ENCODE measurements at regions not wholly inside any gene's neighbourhood (a gene's known extent, or its start where the extent isn't known, plus 50 kb on each side); places are given as distances from the start of the nearest gene placed in this dataset.
A peak's percentile ranks its signal among the peaks of the same experiment; 100 is the strongest.

DNA sequence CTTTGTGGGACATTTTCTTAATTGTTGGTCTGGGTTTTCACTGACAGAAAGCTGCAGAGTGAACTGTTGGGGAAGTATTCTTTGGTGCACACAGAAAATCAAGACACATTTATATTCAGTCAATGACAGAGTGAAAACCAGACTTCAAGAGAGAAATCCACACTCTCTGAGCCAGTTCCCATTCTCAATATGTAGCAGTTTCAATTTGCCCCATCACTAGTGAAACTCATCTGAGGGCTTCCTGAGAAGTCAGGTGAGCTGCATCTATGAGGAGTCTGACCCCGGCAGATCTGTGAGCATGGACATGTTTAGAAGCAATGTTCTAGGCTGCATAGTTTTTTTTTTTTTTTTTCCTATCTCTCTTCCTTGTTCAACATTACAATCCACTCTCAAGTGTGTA lies 163.7 kb upstream of the AHR start:
- H3K27me3 Mint-ChIP-seq (ENCODE audit: low read depth): no peaks in the 10 kb centered on the region
- H3K4me3 Mint-ChIP-seq (ENCODE audit: low read depth): no peak overlapping the region
- intact Hi-C loops (cut with micrococcal nuclease): loop anchor here (1.0 to 5.0 kb wide), 3 partner anchors 92 to 152 kb away; no protein-coding TSS in a partner anchor
- DNase-seq (ENCODE audit: low spot score): no peak
- peaks cover 3% of the 10 kb centered on the region for H3K9me3 Mint-ChIP-seq
- peaks cover 22% of the 10 kb centered on the region for H3K36me3 Mint-ChIP-seq (ENCODE audit: low read depth)
- peaks cover 70% of the 10 kb centered on the region for H3K4me1 Mint-ChIP-seq (ENCODE audit: low read depth)
- peak overlapping the region; percentile 77 for H3K27ac Mint-ChIP-seq

DNA sequence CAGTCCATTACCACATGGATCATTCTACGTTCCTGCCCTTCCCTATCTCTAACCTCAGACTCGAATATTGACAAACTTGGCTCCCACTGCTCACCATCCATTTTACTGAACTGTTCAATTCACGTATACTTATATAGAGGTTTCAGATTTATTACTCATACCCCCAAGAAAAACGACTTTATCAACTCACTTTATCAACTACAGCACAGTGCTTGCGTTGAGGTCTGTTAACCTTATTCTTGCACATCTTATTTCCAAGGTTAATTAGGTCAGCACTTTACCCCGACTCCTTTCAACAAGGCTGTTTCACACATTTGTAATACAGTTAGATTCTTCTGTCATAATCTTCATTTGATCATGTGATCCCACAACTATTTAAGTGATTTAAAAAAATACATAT lies 162.3 kb upstream of the AHR start:
- Mint-ChIP-seq H3K36me3 (ENCODE audit: low read depth) (peaks cover 22% of the 10 kb centered on the region), H3K4me1 (ENCODE audit: low read depth) (peaks cover 68% of the 10 kb centered on the region), H3K4me3 (ENCODE audit: low read depth) (no peak overlapping the region), H3K27me3 (ENCODE audit: low read depth) (no peaks in the 10 kb centered on the region), H3K9me3 (peaks cover 3% of the 10 kb centered on the region), H3K27ac (peak overlapping the region; percentile 66)
- no peak for DNase-seq (ENCODE audit: low spot score)
- intact Hi-C loops (cut with micrococcal nuclease): loop anchor here (1.0 to 5.0 kb wide), 6 partner anchors 8 to 205 kb away; no protein-coding TSS in a partner anchor

DNA sequence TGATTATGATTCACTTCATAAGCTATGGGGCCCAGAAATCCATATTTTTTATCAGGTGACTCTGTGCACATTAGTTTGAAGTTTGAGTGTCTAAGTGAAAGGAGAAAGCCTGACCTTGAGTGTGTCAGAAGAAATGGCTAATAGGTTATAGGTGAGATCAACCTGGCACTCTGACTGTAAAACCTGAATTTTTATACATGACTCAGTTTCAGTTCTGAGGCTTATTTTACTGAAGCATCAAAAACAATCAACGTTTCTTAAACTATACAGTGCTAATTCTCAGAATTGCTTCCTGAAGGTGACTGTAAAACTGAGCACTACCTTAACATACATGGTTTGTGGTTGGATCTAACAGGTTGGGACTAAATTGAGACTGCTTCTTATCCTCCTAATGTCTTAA lies 159.4 kb upstream of the AHR start:
- H3K4me3 Mint-ChIP-seq (ENCODE audit: low read depth): peak overlapping the region; percentile 30
- H3K36me3 Mint-ChIP-seq (ENCODE audit: low read depth): peaks cover 14% of the 10 kb centered on the region
- H3K9me3 Mint-ChIP-seq: no peaks in the 10 kb centered on the region
- no peaks in the 10 kb centered on the region for H3K27me3 Mint-ChIP-seq (ENCODE audit: low read depth)
- intact Hi-C loops (cut with micrococcal nuclease): loop anchor here (1.0 to 5.0 kb wide), 5 partner anchors 14 to 157 kb away; no protein-coding TSS in a partner anchor
- peaks cover 74% of the 10 kb centered on the region for H3K4me1 Mint-ChIP-seq (ENCODE audit: low read depth)
- H3K27ac Mint-ChIP-seq: peak overlapping the region; percentile 84
- no peak for DNase-seq (ENCODE audit: low spot score)

DNA sequence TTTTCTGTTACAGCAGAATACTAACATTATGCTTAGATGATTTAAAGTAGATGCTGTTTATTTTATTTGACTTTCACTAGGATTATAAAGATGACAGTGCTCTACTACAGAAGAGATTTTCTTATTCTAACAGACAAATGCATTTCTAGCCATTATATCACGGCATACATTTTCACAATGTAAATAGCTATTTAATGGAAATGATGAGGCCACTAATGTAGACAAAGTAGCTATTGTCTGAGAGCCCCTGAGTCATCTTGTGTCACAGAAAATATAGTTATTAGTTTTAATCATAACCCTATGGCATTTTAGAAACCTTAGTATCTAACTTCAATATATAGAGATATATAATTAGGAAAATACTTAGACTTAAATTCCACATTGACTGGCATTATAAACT lies 158.0 kb upstream of the AHR start:
- H3K4me3 Mint-ChIP-seq (ENCODE audit: low read depth): no peak overlapping the region
- H3K4me1 Mint-ChIP-seq (ENCODE audit: low read depth): peaks cover 74% of the 10 kb centered on the region
- peaks cover 2% of the 10 kb centered on the region for H3K36me3 Mint-ChIP-seq (ENCODE audit: low read depth)
- H3K9me3 Mint-ChIP-seq: no peaks in the 10 kb centered on the region
- intact Hi-C loops (cut with micrococcal nuclease): loop anchor here (5.0 kb wide), 1 partner anchor 83 kb away; no protein-coding TSS in a partner anchor
- H3K27me3 Mint-ChIP-seq (ENCODE audit: low read depth): no peaks in the 10 kb centered on the region
- peak overlapping the region; percentile 84 for H3K27ac Mint-ChIP-seq
- DNase-seq (ENCODE audit: low spot score): no peak

GRCh38 chr7:17142831-17143541 lies 155.5 kb upstream of the AHR start:
- H3K27me3 Mint-ChIP-seq (ENCODE audit: low read depth): no peaks in the 10 kb centered on the region
- DNase-seq (ENCODE audit: low spot score): no peak
- intact Hi-C loops (cut with micrococcal nuclease): loop anchor here (5.0 kb wide), 1 partner anchor 86 kb away; no protein-coding TSS in a partner anchor
- H3K27ac Mint-ChIP-seq: peak overlapping the region; percentile 59
- no peaks in the 10 kb centered on the region for H3K9me3 Mint-ChIP-seq
- peak overlapping the region; percentile 27 for H3K4me3 Mint-ChIP-seq (ENCODE audit: low read depth)
- peaks cover 73% of the 10 kb centered on the region for H3K4me1 Mint-ChIP-seq (ENCODE audit: low read depth)
- H3K36me3 Mint-ChIP-seq (ENCODE audit: low read depth): no peaks in the 10 kb centered on the region

DNA sequence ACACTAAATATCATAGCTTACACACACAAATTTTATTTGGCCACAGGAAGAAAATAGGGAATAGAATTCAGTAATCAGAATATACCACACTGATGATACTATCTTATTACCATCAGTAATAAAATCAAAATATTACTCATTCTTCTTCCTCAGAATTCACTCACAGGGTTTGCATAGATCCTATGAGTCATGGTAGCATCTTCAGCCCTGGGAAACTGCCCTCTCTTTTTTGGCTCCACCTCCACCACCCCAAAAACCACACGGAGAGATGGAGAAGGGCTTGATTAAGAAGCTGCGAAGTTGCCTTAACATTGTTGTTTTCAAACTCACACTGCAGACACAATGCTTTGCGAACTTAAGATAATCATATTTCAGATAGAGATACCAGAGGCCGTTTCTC lies 154.1 kb upstream of the AHR start:
- Mint-ChIP-seq H3K27ac (peak overlapping the region; percentile 71), H3K36me3 (ENCODE audit: low read depth) (no peaks in the 10 kb centered on the region), H3K9me3 (no peaks in the 10 kb centered on the region), H3K27me3 (ENCODE audit: low read depth) (no peaks in the 10 kb centered on the region), H3K4me1 (ENCODE audit: low read depth) (peaks cover 63% of the 10 kb centered on the region), H3K4me3 (ENCODE audit: low read depth) (peak overlapping the region; percentile 16)
- intact Hi-C loops (cut with micrococcal nuclease): loop anchor here (1.0 to 5.0 kb wide), 7 partner anchors 8 to 154 kb away; partner anchors contain the start of gene AHR
- peak; percentile 70 for DNase-seq (ENCODE audit: low spot score)

DNA sequence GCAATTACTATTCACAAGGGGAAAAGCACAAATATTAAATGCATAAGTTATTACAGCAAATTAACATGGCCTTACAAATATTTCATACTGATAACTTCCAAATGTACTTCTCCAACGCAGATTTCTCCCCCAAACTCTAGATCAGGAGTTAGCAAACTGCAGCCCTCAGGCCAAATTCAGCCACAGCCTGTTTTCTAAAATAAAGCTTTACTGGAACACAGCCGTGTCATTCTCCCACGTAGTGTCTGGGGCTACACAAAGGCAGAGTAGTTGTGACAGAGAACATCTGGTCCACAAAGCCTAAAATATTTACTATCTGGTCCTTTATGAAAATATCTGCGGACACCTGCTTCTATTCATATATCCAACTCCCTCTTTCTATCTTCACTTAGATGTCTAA lies 151.8 kb upstream of the AHR start:
- DNase-seq (ENCODE audit: low spot score): no peak
- intact Hi-C loops (cut with micrococcal nuclease): no loop called here
- Mint-ChIP-seq H3K9me3 (no peaks in the 10 kb centered on the region), H3K27me3 (ENCODE audit: low read depth) (no peaks in the 10 kb centered on the region), H3K36me3 (ENCODE audit: low read depth) (no peaks in the 10 kb centered on the region), H3K27ac (no peak overlapping the region), H3K4me1 (ENCODE audit: low read depth) (peaks cover 63% of the 10 kb centered on the region), H3K4me3 (ENCODE audit: low read depth) (no peak overlapping the region)

- no peaks in the 10 kb centered on the region for H3K27me3 Mint-ChIP-seq (ENCODE audit: low read depth)
- no peak overlapping the region for H3K4me3 Mint-ChIP-seq (ENCODE audit: low read depth)
- H3K4me1 Mint-ChIP-seq (ENCODE audit: low read depth): peaks cover 63% of the 10 kb centered on the region
- intact Hi-C loops (cut with micrococcal nuclease): no loop called here
- no peak overlapping the region for H3K27ac Mint-ChIP-seq
- no peak for DNase-seq (ENCODE audit: low spot score)
- H3K36me3 Mint-ChIP-seq (ENCODE audit: low read depth): no peaks in the 10 kb centered on the region
- H3K9me3 Mint-ChIP-seq: no peaks in the 10 kb centered on the region
Measured at GRCh38 chr7:17147409-17147808, 151.0 kb upstream of the AHR start.

GRCh38 chr7:17150018-17150417 lies 148.4 kb upstream of the AHR start:
- Mint-ChIP-seq H3K9me3 (peaks cover 5% of the 10 kb centered on the region), H3K4me3 (ENCODE audit: low read depth) (no peak overlapping the region), H3K27ac (no peak overlapping the region), H3K27me3 (ENCODE audit: low read depth) (no peaks in the 10 kb centered on the region), H3K4me1 (ENCODE audit: low read depth) (peaks cover 57% of the 10 kb centered on the region), H3K36me3 (ENCODE audit: low read depth) (no peaks in the 10 kb centered on the region)
- intact Hi-C loops (cut with micrococcal nuclease): loop anchor here (10.0 kb wide), 2 partner anchors 505 to 795 kb away; partner anchors contain the start of genes ANKMY2, BZW2 and SNX13
- DNase-seq (ENCODE audit: low spot score): no peak

DNA sequence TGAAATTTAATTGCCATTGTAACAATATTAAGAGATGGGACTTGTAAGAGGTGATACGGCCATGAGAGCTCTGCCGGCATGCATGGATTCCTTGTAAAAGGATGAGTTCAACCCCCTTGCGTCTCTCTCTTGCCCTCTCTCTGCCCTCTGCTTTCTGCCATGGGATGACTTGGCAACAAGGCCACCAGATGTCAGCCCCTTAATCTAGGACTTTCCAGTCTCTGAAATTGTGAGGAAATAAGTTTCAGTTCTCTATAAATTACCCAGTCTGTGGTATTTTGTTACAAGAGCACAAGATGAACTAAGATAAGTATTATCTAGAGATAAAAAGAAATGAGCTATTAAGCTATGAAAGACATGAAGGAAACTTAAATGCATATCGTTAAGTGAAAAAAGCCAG lies 145.7 kb upstream of the AHR start:
- Mint-ChIP-seq H3K27ac (peak overlapping the region; percentile 31), H3K9me3 (peaks cover 10% of the 10 kb centered on the region), H3K27me3 (ENCODE audit: low read depth) (no peaks in the 10 kb centered on the region), H3K36me3 (ENCODE audit: low read depth) (peaks cover 5% of the 10 kb centered on the region), H3K4me1 (ENCODE audit: low read depth) (peaks cover 52% of the 10 kb centered on the region), H3K4me3 (ENCODE audit: low read depth) (no peak overlapping the region)
- DNase-seq (ENCODE audit: low spot score): no peak
- intact Hi-C loops (cut with micrococcal nuclease): loop anchor here (1.0 to 10.0 kb wide), 6 partner anchors 8 to 792 kb away; partner anchors contain the start of genes ANKMY2, BZW2 and SNX13

- H3K4me3 Mint-ChIP-seq (ENCODE audit: low read depth): no peak overlapping the region
- DNase-seq (ENCODE audit: low spot score): no peak
- H3K36me3 Mint-ChIP-seq (ENCODE audit: low read depth): peaks cover 5% of the 10 kb centered on the region
- peaks cover 57% of the 10 kb centered on the region for H3K4me1 Mint-ChIP-seq (ENCODE audit: low read depth)
- intact Hi-C loops (cut with micrococcal nuclease): loop anchor here (1.0 to 10.0 kb wide), 6 partner anchors 9 to 791 kb away; partner anchors contain the start of genes ANKMY2, BZW2 and SNX13
- no peaks in the 10 kb centered on the region for H3K27me3 Mint-ChIP-seq (ENCODE audit: low read depth)
- H3K9me3 Mint-ChIP-seq: peaks cover 14% of the 10 kb centered on the region
- H3K27ac Mint-ChIP-seq: peak overlapping the region; percentile 65
Measured at GRCh38 chr7:17153536-17153935, 144.9 kb upstream of the AHR start.

DNA sequence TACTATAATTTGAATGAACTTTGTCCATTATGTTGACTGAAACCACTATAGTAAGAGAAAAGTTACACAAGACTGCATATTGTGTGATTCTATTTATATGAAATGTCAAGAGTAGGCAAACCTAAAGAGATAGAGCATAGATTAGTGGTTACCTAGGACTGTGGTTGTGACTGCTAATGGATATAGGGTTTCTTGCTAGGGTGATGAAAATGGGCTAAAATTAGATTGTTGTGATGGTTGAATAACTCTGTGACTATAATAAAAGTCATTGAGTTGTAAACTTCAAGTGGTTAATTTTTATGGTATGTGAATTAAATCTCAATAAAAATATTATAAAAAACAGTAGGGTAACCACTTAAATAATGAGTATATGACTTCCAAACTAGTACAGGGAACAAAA lies 142.9 kb upstream of the AHR start:
- H3K27me3 Mint-ChIP-seq (ENCODE audit: low read depth): no peaks in the 10 kb centered on the region
- H3K4me3 Mint-ChIP-seq (ENCODE audit: low read depth): no peak overlapping the region
- H3K9me3 Mint-ChIP-seq: peaks cover 14% of the 10 kb centered on the region
- intact Hi-C loops (cut with micrococcal nuclease): loop anchor here (5.0 to 10.0 kb wide), 3 partner anchors 113 to 789 kb away; partner anchors contain the start of genes ANKMY2, BZW2 and SNX13
- no peak for DNase-seq (ENCODE audit: low spot score)
- peaks cover 64% of the 10 kb centered on the region for H3K4me1 Mint-ChIP-seq (ENCODE audit: low read depth)
- peaks cover 7% of the 10 kb centered on the region for H3K36me3 Mint-ChIP-seq (ENCODE audit: low read depth)
- H3K27ac Mint-ChIP-seq: no peak overlapping the region

- DNase-seq (ENCODE audit: low spot score): no peak
- Mint-ChIP-seq H3K9me3 (peaks cover 32% of the 10 kb centered on the region), H3K27ac (no peak overlapping the region), H3K4me3 (ENCODE audit: low read depth) (no peak overlapping the region), H3K27me3 (ENCODE audit: low read depth) (no peaks in the 10 kb centered on the region), H3K36me3 (ENCODE audit: low read depth) (peaks cover 29% of the 10 kb centered on the region), H3K4me1 (ENCODE audit: low read depth) (peaks cover 62% of the 10 kb centered on the region)
- intact Hi-C loops (cut with micrococcal nuclease): loop anchor here (2.0 to 10.0 kb wide), 6 partner anchors 13 to 787 kb away; partner anchors contain the start of genes AHR, ANKMY2, BZW2 and SNX13
Measured at GRCh38 chr7:17158261-17158660, 140.2 kb upstream of the AHR start.

Measured in activated T-helper 2 cell treated with anti-CD3 and anti-CD28 coated beads, Interferon-gamma antibody, Interleukin-2, Interleukin-4, amounts not matched to agents 10 μg/mL and 5 μg/mL and 100 μg/mL, durations not matched to agents 14 hours and 24 hours and 36 hours (primary cell).